SK-N-SH (cell line): ENCODE measurements at regions not wholly inside any gene's neighbourhood (a gene's known extent, or its start where the extent isn't known, plus 50 kb on each side); places are given as distances from the start of the nearest gene placed in this dataset.

Source experiments
- CTCF ChIA-PET: fragments of 300-600, 350-600 bp; formaldehyde crosslinking; extraction: SDS; loops from one replicate; lab custom pipeline; 2021; lab: Yijun Ruan, JAX
- POLR2A ChIA-PET: fragments of 350-600 bp; sonication (Branson Sonifier 250); formaldehyde crosslinking; extraction: SDS; loops from one replicate; lab custom pipeline; 2020; ENCODE audit warnings: antibody characterized with exemption, inconsistent platforms; lab: Yijun Ruan, JAX
- DNase-seq: peaks from one replicate; pipeline ENCODE4 v3.0.0; 2012
- H2AFZ ChIP-seq: fragments of 200-600 bp; sonication (generic); 2 replicates; pipeline ENCODE4 v1.8.1; 2016; ENCODE audit warnings: antibody characterized with exemption, mild to moderate bottlenecking, low read depth
- H3F3A ChIP-seq: fragments of 200-600 bp; sonication (generic); replicated peaks from 2 replicates; pipeline ENCODE3; 2016; ENCODE audit warnings: antibody characterized with exemption, mild to moderate bottlenecking; ENCODE audit not compliant: insufficient read depth
- H3K27ac ChIP-seq, 2 experiments: fragments of 200-500 bp in 1 of 2; fragments of 200-600 bp in 1 of 2; sonication (Bioruptor generic) in 1 of 2; sonication (generic), shearing (Covaris generic) in 1 of 2; 2 replicates each; pipeline versions ENCODE4 v1.5.1 to v1.6.1; 2014 to 2016; ENCODE audit warnings: low read depth in 2 of 2, inconsistent platforms in 1 of 2, low read length in 1 of 2, mild to moderate bottlenecking in 1 of 2, mixed read lengths in 1 of 2
- H3K27me3 ChIP-seq: fragments of 200-600 bp; sonication (generic), shearing (Covaris generic); 2 replicates; pipeline ENCODE4 v1.6.1; 2016; ENCODE audit warnings: mixed run types; ENCODE audit not compliant: insufficient read depth
- H3K36me3 ChIP-seq, 2 experiments: fragments of 200-500 bp in 1 of 2; fragments of 200-600 bp in 1 of 2; sonication (Bioruptor generic) in 1 of 2; sonication (generic) in 1 of 2; replicated peaks in 1 of 2; 2 replicates each; pipeline versions ENCODE3 to v1.5.1; 2014 to 2016; ENCODE audit warnings: low read length in 1 of 2, mild to moderate bottlenecking in 1 of 2; ENCODE audit not compliant: insufficient read depth in 2 of 2, control insufficient read depth in 1 of 2
- H3K4me1 ChIP-seq, 2 experiments: fragments of 200-500 bp in 1 of 2; fragments of 200-600 bp in 1 of 2; sonication (Bioruptor generic) in 1 of 2; sonication (generic), shearing (Covaris generic) in 1 of 2; 2 replicates each; pipeline versions ENCODE4 v1.5.1 to v1.6.1; 2014 to 2016; ENCODE audit warnings: low read depth in 1 of 2, low read length in 1 of 2, mixed run types in 1 of 2; ENCODE audit not compliant: insufficient read depth in 2 of 2, control insufficient read depth in 1 of 2
- H3K4me2 ChIP-seq: fragments of 200-600 bp; sonication (generic), shearing (Covaris generic); 2 replicates; pipeline ENCODE4 v1.6.1; 2017; ENCODE audit warnings: mixed run types
- H3K4me3 ChIP-seq, 2 experiments: fragments of 200-500 bp in 1 of 2; fragments of 200-600 bp in 1 of 2; sonication (Bioruptor generic) in 1 of 2; sonication (generic), shearing (Covaris generic) in 1 of 2; 2 replicates each; pipeline versions ENCODE4 v1.5.1 to v1.8.1; 2014 to 2016; ENCODE audit warnings: low read depth in 2 of 2, inconsistent platforms in 1 of 2, low read length in 1 of 2, mild to moderate bottlenecking in 1 of 2, mixed read lengths in 1 of 2, moderate library complexity in 1 of 2
- H3K79me2 ChIP-seq: fragments of 200-600 bp; sonication (generic); 2 replicates; pipeline ENCODE4 v1.8.1; 2017; ENCODE audit warnings: mild to moderate bottlenecking; ENCODE audit not compliant: insufficient read depth
- H3K9ac ChIP-seq: fragments of 200-600 bp; sonication (generic); 2 replicates; pipeline ENCODE4 v1.6.1; 2017; ENCODE audit warnings: mixed run types
- H3K9me2 ChIP-seq: fragments of 200-600 bp; sonication (generic); 2 replicates; pipeline ENCODE4 v1.6.1; 2017; ENCODE audit warnings: mixed run types
- H3K9me3 ChIP-seq: fragments of 200-600 bp; sonication (generic); 2 replicates; pipeline ENCODE4 v1.6.1; 2017; ENCODE audit warnings: mixed run types, mild to moderate bottlenecking, moderate library complexity
- H4K20me1 ChIP-seq: fragments of 200-600 bp; sonication (generic); 2 replicates; pipeline ENCODE4 v1.6.1; 2017; ENCODE audit warnings: mild to moderate bottlenecking, mixed run types; ENCODE audit not compliant: insufficient read depth
- CHD2 ChIP-seq: fragments of 150-350 bp; IDR thresholded peaks from 2 replicates; pipeline ENCODE4 v1.6.1; 2018; ENCODE audit warnings: low read length; ENCODE audit not compliant: partially characterized antibody
- ELF1 ChIP-seq: IDR thresholded peaks from 2 replicates; pipeline ENCODE4 v1.4.0; 2012
- EZH2phosphoT487 ChIP-seq: fragments of 200-600 bp; sonication (generic); IDR thresholded peaks from 2 replicates; pipeline ENCODE4 v1.6.1; 2017; ENCODE audit warnings: low read depth, mixed run types, mild to moderate bottlenecking, antibody characterized with exemption, moderate library complexity, borderline replicate concordance
- MAX ChIP-seq: IDR thresholded peaks from 2 replicates; pipeline ENCODE4 v1.4.0; 2012; ENCODE audit warnings: low read depth
- NRF1 ChIP-seq: IDR thresholded peaks from 2 replicates; pipeline ENCODE4 v1.6.1; 2012; ENCODE audit warnings: low read depth, mild to moderate bottlenecking, low read length
- PBX3 ChIP-seq: IDR thresholded peaks from 2 replicates; pipeline ENCODE4; 2012
- REST ChIP-seq: IDR thresholded peaks from 2 replicates; pipeline ENCODE4 v1.6.1; 2012; ENCODE audit warnings: mild to moderate bottlenecking, low read depth, low read length, moderate library complexity
- TAF1 ChIP-seq: IDR thresholded peaks from 2 replicates; pipeline ENCODE4 v1.6.1; 2012; ENCODE audit warnings: low read depth, mild to moderate bottlenecking, low read length, moderate library complexity, borderline replicate concordance
- TEAD4 ChIP-seq: IDR thresholded peaks from 2 replicates; pipeline ENCODE4 v1.4.0; 2012; ENCODE audit warnings: mild to moderate bottlenecking, borderline replicate concordance; ENCODE audit not compliant: insufficient read depth
- USF1 ChIP-seq: IDR thresholded peaks from 2 replicates; pipeline ENCODE4 v1.4.0; 2012; ENCODE audit warnings: low read depth, borderline replicate concordance
- WGBS: methylation state at CpG from one replicate; pipeline ENCODE4 v1.1.6; 2017; ENCODE audit warnings: low lambda C conversion rate; 5-methylcytosine and 5-hydroxymethylcytosine counted together

GRCh38 chr16:80024443-80024842, 423.9 kb upstream of the MAF start:
- no peaks in the 10 kb centered on the region for H3K36me3 ChIP-seq
- no peaks in the 10 kb centered on the region for H3K79me2 ChIP-seq
- H4K20me1 ChIP-seq: no peaks in the 10 kb centered on the region
- H3K9ac ChIP-seq: no peak overlapping the region
- no peak overlapping the region for H3K27ac ChIP-seq
- ChIA-PET CTCF (no interaction called here), POLR2A (no interaction called here)
- DNase-seq: no peak
- no peak overlapping the region for H3K4me2 ChIP-seq
- TF ChIP-seq REST: no peak
- TF ChIP-seq MAX: no peak
- TF ChIP-seq ELF1: no peak
- TF ChIP-seq NRF1: no peak
- no peak for TF ChIP-seq USF1
- no peak for TF ChIP-seq PBX3
- no peak for TF ChIP-seq TAF1
- no peak for TF ChIP-seq TEAD4
- no peak overlapping the region for H2AFZ ChIP-seq
- H3K27me3 ChIP-seq: no peaks in the 10 kb centered on the region
- H3K9me2 ChIP-seq: no peaks in the 10 kb centered on the region
- H3K9me3 ChIP-seq: no peaks in the 10 kb centered on the region
- no peaks in the 10 kb centered on the region for H3F3A ChIP-seq
- no peaks in the 10 kb centered on the region for H3K4me1 ChIP-seq
- 39% methylated on average over 3 of the region's 3 CpGs for WGBS
- H3K4me3 ChIP-seq: no peak overlapping the region

- Histone ChIP-seq H3K9me2 (no peaks in the 10 kb centered on the region), H3F3A (no peaks in the 10 kb centered on the region), H2AFZ (no peak overlapping the region), H3K27me3 (no peaks in the 10 kb centered on the region), H3K9me3 (no peaks in the 10 kb centered on the region), H4K20me1 (no peaks in the 10 kb centered on the region), H3K27ac (no peak overlapping the region), H3K36me3 (no peaks in the 10 kb centered on the region), H3K4me1 (no peaks in the 10 kb centered on the region), H3K9ac (no peak overlapping the region), H3K4me2 (no peak overlapping the region), H3K4me3 (no peak overlapping the region), H3K79me2 (no peaks in the 10 kb centered on the region)
- no peak for TF ChIP-seq CHD2
- no peak for TF ChIP-seq EZH2phosphoT487
- ChIA-PET CTCF (no interaction called here), POLR2A (no interaction called here)
- WGBS: 33% methylated on average over 2 of the region's 2 CpGs
- no peak for DNase-seq
These were observed 423.3 kb upstream of the MAF start for GRCh38 chr16:80023865-80024264.
